Fibroblast of mammary gland (primary cell): ENCODE measurements at regions not wholly inside any gene's neighbourhood (a gene's known extent, or its start where the extent isn't known, plus 50 kb on each side); places are given as distances from the start of the nearest gene placed in this dataset.

Source experiments
- DNase-seq: peaks from one replicate; pipeline ENCODE4 v3.0.0-alpha.2; 2010; ENCODE audit warnings: low read depth
- H3K4me3 ChIP-seq: 2 replicates; pipeline ENCODE4 v1.5.1; 2011; ENCODE audit warnings: low read depth, mild to moderate bottlenecking, low read length, moderate library complexity; ENCODE audit not compliant: control insufficient read depth
- TF ChIP-seq, protein P1 (sequence below): conservative IDR thresholded peaks from 2 replicates; pipeline ENCODE4 v1.5.1; 2011; ENCODE audit warnings: low read depth, low read length, inconsistent platforms; ENCODE audit not compliant: control insufficient read depth, insufficient read depth

- TF ChIP-seq, protein P1, sequence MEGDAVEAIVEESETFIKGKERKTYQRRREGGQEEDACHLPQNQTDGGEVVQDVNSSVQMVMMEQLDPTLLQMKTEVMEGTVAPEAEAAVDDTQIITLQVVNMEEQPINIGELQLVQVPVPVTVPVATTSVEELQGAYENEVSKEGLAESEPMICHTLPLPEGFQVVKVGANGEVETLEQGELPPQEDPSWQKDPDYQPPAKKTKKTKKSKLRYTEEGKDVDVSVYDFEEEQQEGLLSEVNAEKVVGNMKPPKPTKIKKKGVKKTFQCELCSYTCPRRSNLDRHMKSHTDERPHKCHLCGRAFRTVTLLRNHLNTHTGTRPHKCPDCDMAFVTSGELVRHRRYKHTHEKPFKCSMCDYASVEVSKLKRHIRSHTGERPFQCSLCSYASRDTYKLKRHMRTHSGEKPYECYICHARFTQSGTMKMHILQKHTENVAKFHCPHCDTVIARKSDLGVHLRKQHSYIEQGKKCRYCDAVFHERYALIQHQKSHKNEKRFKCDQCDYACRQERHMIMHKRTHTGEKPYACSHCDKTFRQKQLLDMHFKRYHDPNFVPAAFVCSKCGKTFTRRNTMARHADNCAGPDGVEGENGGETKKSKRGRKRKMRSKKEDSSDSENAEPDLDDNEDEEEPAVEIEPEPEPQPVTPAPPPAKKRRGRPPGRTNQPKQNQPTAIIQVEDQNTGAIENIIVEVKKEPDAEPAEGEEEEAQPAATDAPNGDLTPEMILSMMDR: no peak
- no peak for DNase-seq
- H3K4me3 ChIP-seq: no peak overlapping the region
These were observed 1376.0 kb downstream of the TBC1D22A start for GRCh38 chr22:48138427-48138826.

GRCh38 chr22:48137640-48138039 is 1375.2 kb downstream of the TBC1D22A start:
- no peak for DNase-seq
- TF ChIP-seq, protein P1: no peak
- no peak overlapping the region for H3K4me3 ChIP-seq

GRCh38 chr22:48135592-48135991 is 1373.1 kb downstream of the TBC1D22A start:
- DNase-seq: no peak
- no peak overlapping the region for H3K4me3 ChIP-seq
- TF ChIP-seq, protein P1: no peak

- no peak for DNase-seq
- no peak overlapping the region for H3K4me3 ChIP-seq
- TF ChIP-seq, protein P1: no peak
These were observed 1363.0 kb downstream of the TBC1D22A start for GRCh38 chr22:48125416-48125815.

- no peak for DNase-seq
- TF ChIP-seq, protein P1: no peak
- no peak overlapping the region for H3K4me3 ChIP-seq
These were observed 1359.5 kb downstream of the TBC1D22A start for GRCh38 chr22:48121984-48122383.

DNA sequence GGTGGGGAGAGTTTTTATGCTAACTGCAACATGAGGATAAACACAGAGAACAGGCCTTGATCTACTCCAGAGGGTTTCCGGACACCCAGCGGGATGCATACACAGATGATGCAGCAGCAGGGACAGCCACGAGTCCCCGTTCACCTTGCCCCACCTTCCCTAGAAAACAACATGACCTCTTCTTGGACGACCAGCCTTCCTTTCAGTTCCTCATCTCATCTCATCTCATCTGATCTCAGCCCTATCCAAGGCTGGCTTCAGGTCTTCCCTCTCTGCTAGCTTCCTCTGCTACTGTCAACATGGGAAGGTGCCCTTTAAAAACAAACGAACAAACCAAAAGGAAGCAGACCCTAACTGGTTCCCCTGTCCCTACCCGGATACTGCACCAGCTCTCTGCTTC is 1356.2 kb downstream of the TBC1D22A start:
- no peak overlapping the region for H3K4me3 ChIP-seq
- TF ChIP-seq, protein P1: no peak
- no peak for DNase-seq

DNA sequence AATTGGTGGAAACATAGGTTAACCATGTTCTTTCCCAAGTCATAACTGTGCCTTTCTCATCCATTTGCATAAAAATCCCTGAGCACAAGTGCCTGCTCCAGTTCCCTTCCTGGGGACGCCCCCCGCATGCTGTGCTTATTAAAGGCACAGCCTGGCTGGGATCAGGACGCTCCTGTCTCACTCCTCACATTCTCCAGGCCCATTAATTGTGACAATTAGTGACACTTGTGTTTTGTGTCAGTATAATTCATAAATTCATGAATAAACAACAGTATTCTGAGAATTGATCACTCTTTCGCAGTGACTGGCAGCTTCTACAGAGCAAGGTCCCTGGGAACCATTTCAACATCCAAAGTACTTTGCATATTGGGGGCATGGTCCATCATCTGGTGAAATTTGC is 1354.4 kb downstream of the TBC1D22A start:
- TF ChIP-seq, protein P1: no peak
- no peak for DNase-seq
- H3K4me3 ChIP-seq: no peak overlapping the region
